Naive thymus-derived CD8-positive, alpha-beta T cell (primary cell): ENCODE measurements at regions not wholly inside any gene's neighbourhood (a gene's known extent, or its start where the extent isn't known, plus 50 kb on each side); places are given as distances from the start of the nearest gene placed in this dataset.
"Not testable (repeated sequence)": the region's sequence is repeated elsewhere in the genome, so short reads cannot be mapped to it uniquely, and the experiment has no call there.

Experiments
- ATAC-seq, 2 donors: fragments of 150-1000 bp; cut with Tn5 transposase in 1 of 2; sonication (Bioruptor Pico), chemical (Tn5 transposase) in 1 of 2; 1 replicate in 1 of 2; 2 replicates in 1 of 2; pipeline ENCODE4 v1.10.0; 2021; ENCODE audit warnings: mild to moderate bottlenecking in 2 of 2, moderate library complexity in 2 of 2
- POLR2A ChIA-PET: fragments of 350-600 bp; sonication (Branson Sonifier 250); formaldehyde crosslinking; loops from one replicate; lab custom pipeline; 2021; ENCODE audit warnings: antibody characterized with exemption; lab: Charles Lee
- DNase-seq, 10 donors: peaks; one replicate each; pipeline versions ENCODE4 v3.0.0 to v3.0.0-alpha.2; 2020 to 2022
- H3K27ac Mint-ChIP-seq, 10 donors: one replicate each; pipeline ENCODE4 v1.8.0; 2020 to 2022; ENCODE audit warnings: mild to moderate bottlenecking in 10 of 10, mixed read lengths in 10 of 10, moderate library complexity in 4 of 10, inconsistent platforms in 1 of 10
- H3K27me3 Mint-ChIP-seq, 5 donors: one replicate each; pipeline ENCODE4 v1.8.0; 2021 to 2022; ENCODE audit warnings: mixed read lengths in 5 of 5
- H3K36me3 Mint-ChIP-seq, 3 donors: one replicate each; pipeline ENCODE4 v1.8.0; 2020 to 2022; ENCODE audit warnings: mixed read lengths in 3 of 3, mild to moderate bottlenecking in 2 of 3, inconsistent platforms in 1 of 3
- H3K4me1 Mint-ChIP-seq, 4 donors: one replicate each; pipeline ENCODE4 v1.8.0; 2021 to 2022; ENCODE audit warnings: mixed read lengths in 4 of 4
- H3K4me3 Mint-ChIP-seq, 10 donors: one replicate each; pipeline ENCODE4 v1.8.0; 2020 to 2022; ENCODE audit warnings: mild to moderate bottlenecking in 10 of 10, mixed read lengths in 10 of 10, moderate library complexity in 6 of 10, inconsistent platforms in 1 of 10
- H3K9me3 Mint-ChIP-seq, 9 donors: one replicate each; pipeline ENCODE4 v1.8.0; 2020 to 2022; ENCODE audit warnings: mixed read lengths in 9 of 9, mild to moderate bottlenecking in 3 of 9, inconsistent platforms in 1 of 9, moderate library complexity in 1 of 9

GRCh38 chr2:61753512-61753911 lies 100.3 kb downstream of the FAM161A start:
- ATAC-seq (no peak), DNase-seq (no peak)
- Mint-ChIP-seq H3K36me3 (peaks cover 0 to 6% (median 5%) of the 10 kb centered on the region in 3 donors), H3K27me3 (peaks cover 0 to 2% (median 0%) of the 10 kb centered on the region in 5 donors), H3K4me3 (no peak overlapping the region), H3K9me3 (peaks cover 3 to 21% (median 8%) of the 10 kb centered on the region in 9 donors), H3K4me1 (peaks cover 0 to 2% (median 0%) of the 10 kb centered on the region in 4 donors), H3K27ac (no peak overlapping the region)
- POLR2A ChIA-PET: interaction anchor here (1.2 kb wide), 1 partner anchor 11 kb away, joined by 3 read pairs; no protein-coding TSS in a partner anchor

GRCh38 chr2:61750624-61751023 lies 103.2 kb downstream of the FAM161A start:
- POLR2A ChIA-PET: no interaction called here
- peaks cover 0 to 10% (median 2%) of the 10 kb centered on the region in 5 donors for H3K27me3 Mint-ChIP-seq
- H3K4me1 Mint-ChIP-seq: peaks cover 0 to 1% (median 0%) of the 10 kb centered on the region in 4 donors
- DNase-seq: no peak
- H3K27ac Mint-ChIP-seq: peak overlapping the region in 2 of 10 donors; percentile 32 to 38
- peaks cover 0 to 6% (median 5%) of the 10 kb centered on the region in 3 donors for H3K36me3 Mint-ChIP-seq
- no peak overlapping the region for H3K4me3 Mint-ChIP-seq
- peaks cover 3 to 19% (median 7%) of the 10 kb centered on the region in 9 donors for H3K9me3 Mint-ChIP-seq
- ATAC-seq: no peak

GRCh38 chr2:61742955-61743354 lies 110.9 kb downstream of the FAM161A start:
- no peak overlapping the region for H3K4me3 Mint-ChIP-seq
- no peaks in the 10 kb centered on the region for H3K4me1 Mint-ChIP-seq
- no peak for ATAC-seq
- DNase-seq: no peak
- H3K27ac Mint-ChIP-seq: no peak overlapping the region
- POLR2A ChIA-PET: no interaction called here
- H3K27me3 Mint-ChIP-seq: peaks cover 0 to 10% (median 2%) of the 10 kb centered on the region in 5 donors
- no peaks in the 10 kb centered on the region for H3K9me3 Mint-ChIP-seq
- no peaks in the 10 kb centered on the region for H3K36me3 Mint-ChIP-seq

- Mint-ChIP-seq H3K9me3 (no peaks in the 10 kb centered on the region), H3K4me1 (no peaks in the 10 kb centered on the region), H3K27ac (no peak overlapping the region), H3K36me3 (no peaks in the 10 kb centered on the region), H3K4me3 (no peak overlapping the region), H3K27me3 (peaks cover 0 to 5% (median 0%) of the 10 kb centered on the region in 5 donors)
- DNase-seq (no peak), ATAC-seq (no peak)
- POLR2A ChIA-PET: no interaction called here
Observed at GRCh38 chr2:61737841-61738240, 116.0 kb downstream of the FAM161A start.

GRCh38 chr2:61736953-61737352 lies 116.9 kb downstream of the FAM161A start:
- no peak overlapping the region for H3K4me3 Mint-ChIP-seq
- POLR2A ChIA-PET: no interaction called here
- no peaks in the 10 kb centered on the region for H3K9me3 Mint-ChIP-seq
- peaks cover 0 to 5% (median 0%) of the 10 kb centered on the region in 5 donors for H3K27me3 Mint-ChIP-seq
- DNase-seq (no peak), ATAC-seq (no peak)
- H3K4me1 Mint-ChIP-seq: no peaks in the 10 kb centered on the region
- H3K27ac Mint-ChIP-seq: no peak overlapping the region
- H3K36me3 Mint-ChIP-seq: no peaks in the 10 kb centered on the region

- Mint-ChIP-seq H3K27me3 (peaks cover 0 to 5% (median 0%) of the 10 kb centered on the region in 5 donors), H3K4me1 (no peaks in the 10 kb centered on the region), H3K4me3 (no peak overlapping the region), H3K9me3 (peaks cover 0 to 4% (median 0%) of the 10 kb centered on the region in 9 donors), H3K36me3 (no peaks in the 10 kb centered on the region), H3K27ac (no peak overlapping the region)
- ATAC-seq (no peak), DNase-seq (no peak)
- POLR2A ChIA-PET: no interaction called here
Observed at GRCh38 chr2:61733563-61733962, 120.3 kb downstream of the FAM161A start.

- Mint-ChIP-seq H3K4me1 (no peaks in the 10 kb centered on the region), H3K27me3 (peaks cover 0 to 5% (median 0%) of the 10 kb centered on the region in 5 donors), H3K36me3 (no peaks in the 10 kb centered on the region), H3K27ac (no peak overlapping the region), H3K4me3 (no peak overlapping the region), H3K9me3 (peaks cover 0 to 12% (median 0%) of the 10 kb centered on the region in 9 donors)
- ATAC-seq (no peak), DNase-seq (no peak)
- POLR2A ChIA-PET: no interaction called here
Observed at GRCh38 chr2:61732787-61733186, 121.1 kb downstream of the FAM161A start.

- no peak overlapping the region for H3K4me3 Mint-ChIP-seq
Observed at GRCh38 chr2:61727746-61728145, 126.1 kb downstream of the FAM161A start.

GRCh38 chr2:61726456-61727209 lies 127.2 kb downstream of the FAM161A start:
- POLR2A ChIA-PET: interaction anchor here (0.7 kb wide), 1 partner anchor 750 kb away, joined by 3 read pairs; no protein-coding TSS in a partner anchor
- peaks cover 3 to 15% (median 5%) of the 10 kb centered on the region in 5 donors for H3K27me3 Mint-ChIP-seq
- peaks cover 0 to 33% (median 5%) of the 10 kb centered on the region in 9 donors for H3K9me3 Mint-ChIP-seq
- DNase-seq (no peak), ATAC-seq (no peak)
- H3K36me3 Mint-ChIP-seq: peaks cover 0 to 13% (median 3%) of the 10 kb centered on the region in 3 donors
- no peak overlapping the region for H3K27ac Mint-ChIP-seq
- H3K4me1 Mint-ChIP-seq: no peaks in the 10 kb centered on the region
- H3K4me3 Mint-ChIP-seq: no peak overlapping the region

More at GRCh38 chr2:61727746-61728145, 126.1 kb downstream of the FAM161A start:
- ATAC-seq (no peak), DNase-seq (no peak)
- Mint-ChIP-seq H3K27ac (no peak overlapping the region), H3K36me3 (peaks cover 0 to 13% (median 3%) of the 10 kb centered on the region in 3 donors), H3K9me3 (peaks cover 0 to 33% (median 5%) of the 10 kb centered on the region in 9 donors), H3K4me1 (no peaks in the 10 kb centered on the region), H3K27me3 (peaks cover 3 to 15% (median 5%) of the 10 kb centered on the region in 5 donors)
- POLR2A ChIA-PET: no interaction called here

- H3K27ac Mint-ChIP-seq, H3K4me3 Mint-ChIP-seq, ATAC-seq, H3K4me1 Mint-ChIP-seq, DNase-seq: not testable (repeated sequence)
- POLR2A ChIA-PET: interaction anchor here (1.0 kb wide), 1 partner anchor 40 kb away, joined by 3 read pairs; no protein-coding TSS in a partner anchor
- peaks cover 0 to 13% (median 3%) of the 10 kb centered on the region in 3 donors for H3K36me3 Mint-ChIP-seq
- H3K27me3 Mint-ChIP-seq: peaks cover 3 to 27% (median 10%) of the 10 kb centered on the region in 5 donors
- peaks cover 0 to 27% (median 5%) of the 10 kb centered on the region in 9 donors for H3K9me3 Mint-ChIP-seq
Observed at GRCh38 chr2:61723364-61723763, 130.5 kb downstream of the FAM161A start.

- peaks cover 0 to 21% (median 5%) of the 10 kb centered on the region in 9 donors for H3K9me3 Mint-ChIP-seq
- H3K27ac Mint-ChIP-seq: no peak overlapping the region
- no peak overlapping the region for H3K4me3 Mint-ChIP-seq
- DNase-seq (no peak), ATAC-seq (no peak)
- H3K4me1 Mint-ChIP-seq: no peaks in the 10 kb centered on the region
- POLR2A ChIA-PET: no interaction called here
- H3K27me3 Mint-ChIP-seq: peaks cover 3 to 27% (median 10%) of the 10 kb centered on the region in 5 donors
- peaks cover 0 to 13% (median 3%) of the 10 kb centered on the region in 3 donors for H3K36me3 Mint-ChIP-seq
Observed at GRCh38 chr2:61722800-61723199, 131.1 kb downstream of the FAM161A start.

GRCh38 chr2:61722318-61722717 lies 131.5 kb downstream of the FAM161A start:
- DNase-seq (no peak), ATAC-seq (no peak)
- POLR2A ChIA-PET: no interaction called here
- H3K4me1 Mint-ChIP-seq: no peaks in the 10 kb centered on the region
- peaks cover 3 to 27% (median 7%) of the 10 kb centered on the region in 5 donors for H3K27me3 Mint-ChIP-seq
- peaks cover 0 to 13% (median 3%) of the 10 kb centered on the region in 3 donors for H3K36me3 Mint-ChIP-seq
- H3K4me3 Mint-ChIP-seq: no peak overlapping the region
- H3K27ac Mint-ChIP-seq: no peak overlapping the region
- H3K9me3 Mint-ChIP-seq: peaks cover 0 to 18% (median 5%) of the 10 kb centered on the region in 9 donors

- Mint-ChIP-seq H3K4me3 (no peak overlapping the region), H3K27me3 (peaks cover under 1 to 20% (median 7%) of the 10 kb centered on the region in 5 donors), H3K9me3 (peaks cover 0 to 9% (median under 1%) of the 10 kb centered on the region in 9 donors), H3K36me3 (peaks cover 0 to 6% (median 0%) of the 10 kb centered on the region in 3 donors), H3K4me1 (no peaks in the 10 kb centered on the region), H3K27ac (no peak overlapping the region)
- ATAC-seq (no peak), DNase-seq (no peak)
- POLR2A ChIA-PET: no interaction called here
Observed at GRCh38 chr2:61721382-61721781, 132.5 kb downstream of the FAM161A start.
